Coronary artery (tissue), 2 donors: ENCODE measurements at regions not wholly inside any gene's neighbourhood (a gene's known extent, or its start where the extent isn't known, plus 50 kb on each side); places are given as distances from the start of the nearest gene placed in this dataset.

Experiments used
- DNase-seq: peaks from one replicate; pipeline ENCODE4 v3.0.0-alpha.2; 2017; ENCODE audit warnings: low spot score
- H3K27ac ChIP-seq, 2 donors: fragments of 200-600 bp; sonication (generic); one replicate each; pipeline ENCODE4 v1.5.1; 2016 to 2019
- H3K4me3 ChIP-seq: fragments of 200-600 bp; sonication (generic); 2 replicates; pipeline ENCODE4 v1.5.1; 2016; ENCODE audit warnings: mild to moderate bottlenecking, moderate library complexity
- TF ChIP-seq, protein P1 (sequence below): fragments of 200-600 bp; sonication (generic); IDR thresholded peaks from one replicate; pipeline ENCODE4 v1.5.1; 2019; ENCODE audit warnings: antibody characterized with exemption

- TF ChIP-seq, protein P1, sequence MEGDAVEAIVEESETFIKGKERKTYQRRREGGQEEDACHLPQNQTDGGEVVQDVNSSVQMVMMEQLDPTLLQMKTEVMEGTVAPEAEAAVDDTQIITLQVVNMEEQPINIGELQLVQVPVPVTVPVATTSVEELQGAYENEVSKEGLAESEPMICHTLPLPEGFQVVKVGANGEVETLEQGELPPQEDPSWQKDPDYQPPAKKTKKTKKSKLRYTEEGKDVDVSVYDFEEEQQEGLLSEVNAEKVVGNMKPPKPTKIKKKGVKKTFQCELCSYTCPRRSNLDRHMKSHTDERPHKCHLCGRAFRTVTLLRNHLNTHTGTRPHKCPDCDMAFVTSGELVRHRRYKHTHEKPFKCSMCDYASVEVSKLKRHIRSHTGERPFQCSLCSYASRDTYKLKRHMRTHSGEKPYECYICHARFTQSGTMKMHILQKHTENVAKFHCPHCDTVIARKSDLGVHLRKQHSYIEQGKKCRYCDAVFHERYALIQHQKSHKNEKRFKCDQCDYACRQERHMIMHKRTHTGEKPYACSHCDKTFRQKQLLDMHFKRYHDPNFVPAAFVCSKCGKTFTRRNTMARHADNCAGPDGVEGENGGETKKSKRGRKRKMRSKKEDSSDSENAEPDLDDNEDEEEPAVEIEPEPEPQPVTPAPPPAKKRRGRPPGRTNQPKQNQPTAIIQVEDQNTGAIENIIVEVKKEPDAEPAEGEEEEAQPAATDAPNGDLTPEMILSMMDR, result no peak
- Histone ChIP-seq H3K4me3 (no peak overlapping the region), H3K27ac (no peak overlapping the region)
- DNase-seq, result no peak
Measured at GRCh38 chr7:41131956-41132355, 570.9 kb downstream of the INHBA start.

DNA sequence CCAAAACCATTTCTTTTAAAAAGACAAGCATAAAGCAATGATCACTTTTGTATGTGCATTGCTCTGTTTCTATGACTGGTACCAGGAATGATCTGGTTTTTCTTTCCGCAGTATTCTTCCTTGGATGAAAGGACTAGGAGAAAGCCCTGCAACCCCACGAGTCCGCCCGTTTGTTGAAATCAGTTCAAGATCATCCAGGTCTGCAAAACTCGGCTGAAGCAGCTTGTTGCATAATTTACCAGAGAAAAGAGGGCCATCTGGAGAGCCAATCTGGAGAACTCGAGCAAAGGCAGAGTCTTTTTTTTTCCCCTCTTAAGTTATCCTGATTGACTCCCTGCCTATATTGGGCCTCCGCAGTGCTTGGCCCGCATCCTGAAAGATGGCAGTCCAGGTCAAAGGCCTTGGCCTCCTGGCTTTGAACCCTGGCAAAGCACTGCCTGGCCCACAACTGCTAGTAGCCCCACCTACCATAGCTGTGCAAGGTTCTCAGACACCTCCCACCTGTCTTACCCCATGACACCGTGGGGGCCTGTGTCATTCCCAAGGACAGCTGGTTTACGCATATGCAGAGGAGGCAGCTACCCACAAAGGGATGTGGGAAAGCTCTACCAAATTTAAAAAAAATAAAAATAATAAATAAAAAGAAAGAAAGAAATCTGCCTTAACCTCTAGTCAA is 572.2 kb downstream of the INHBA start:
- Histone ChIP-seq H3K27ac (no peak overlapping the region), H3K4me3 (no peak overlapping the region)
- no peak for DNase-seq
- TF ChIP-seq, protein P1, result no peak

GRCh38 chr7:41130086-41130485 is 572.8 kb downstream of the INHBA start:
- DNase-seq, result no peak

DNA sequence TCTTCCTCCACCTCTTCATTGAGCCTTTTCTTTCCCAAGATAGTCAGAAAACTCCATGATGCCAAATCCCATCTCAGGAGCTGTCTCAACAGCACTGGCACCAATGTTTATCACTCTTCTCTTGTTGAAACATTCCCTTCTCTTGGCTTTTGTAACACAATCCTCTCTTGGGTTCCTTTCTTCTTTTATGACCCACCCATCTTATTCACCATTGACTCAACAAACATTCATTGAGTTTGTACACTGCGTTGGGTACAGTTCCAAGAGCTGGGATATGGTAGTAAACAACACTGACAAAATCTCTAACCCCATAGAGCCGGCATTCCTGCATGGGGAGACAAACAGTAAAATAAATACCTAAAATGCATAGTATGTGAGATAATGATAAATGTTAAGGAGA is 577.5 kb downstream of the INHBA start:
- no peak overlapping the region for H3K27ac ChIP-seq
- H3K4me3 ChIP-seq, result no peak overlapping the region
- TF ChIP-seq, protein P1, result no peak
- no peak for DNase-seq

More at GRCh38 chr7:41130086-41130485, 572.8 kb downstream of the INHBA start:
- TF ChIP-seq, protein P1, result no peak
- H3K27ac ChIP-seq, result no peak overlapping the region
- H3K4me3 ChIP-seq, result no peak overlapping the region

DNA sequence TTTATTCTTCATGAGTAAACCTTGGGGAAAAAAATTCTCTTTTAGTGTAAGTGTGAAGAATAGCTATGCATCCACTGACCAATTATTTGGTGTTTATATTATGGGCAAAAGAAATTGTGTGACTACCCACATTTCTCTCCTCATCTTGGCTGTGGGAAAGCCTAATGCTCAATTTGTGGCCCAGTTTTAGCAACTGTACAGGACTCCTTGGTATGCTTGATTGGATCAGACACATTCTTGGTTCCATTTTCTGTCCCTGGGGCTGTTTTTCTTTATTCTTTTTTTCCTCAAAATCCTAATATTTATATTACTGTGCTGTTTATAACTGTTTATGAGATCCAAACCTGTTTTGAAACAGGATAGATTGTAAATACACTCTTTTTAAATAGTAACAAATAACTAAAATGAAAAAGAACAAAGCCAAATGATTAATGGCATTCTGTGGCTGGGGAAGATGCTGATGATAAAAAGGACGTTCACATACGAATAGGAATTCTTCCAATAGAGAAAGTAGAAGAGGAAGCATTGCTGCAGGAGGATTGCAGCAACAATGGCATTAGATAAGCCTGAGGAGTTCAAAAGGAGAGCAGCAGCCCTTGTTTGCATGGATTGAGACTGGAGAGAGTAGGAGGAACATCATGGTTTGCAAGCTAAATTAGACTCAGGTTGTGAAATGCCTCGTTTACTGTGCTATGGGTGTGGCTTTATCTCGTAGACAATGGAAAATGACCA is 580.5 kb downstream of the INHBA start:
- DNase-seq, result no peak
- H3K4me3 ChIP-seq, result no peak overlapping the region
- no peak overlapping the region for H3K27ac ChIP-seq
- TF ChIP-seq, protein P1, result no peak

- no peak for DNase-seq
- Histone ChIP-seq H3K27ac (no peak overlapping the region), H3K4me3 (no peak overlapping the region)
- TF ChIP-seq, protein P1, result no peak
Measured at GRCh38 chr7:41121228-41121627, 581.7 kb downstream of the INHBA start.

- Histone ChIP-seq H3K4me3 (no peak overlapping the region), H3K27ac (no peak overlapping the region)
Measured at GRCh38 chr7:41118486-41118885, 584.4 kb downstream of the INHBA start.

More at GRCh38 chr7:41118486-41118885, 584.4 kb downstream of the INHBA start:
- TF ChIP-seq, protein P1, result no peak
- no peak for DNase-seq
